Thyroid gland (tissue), 4 donors: ENCODE measurements at regions not wholly inside any gene's neighbourhood (a gene's known extent, or its start where the extent isn't known, plus 50 kb on each side); places are given as distances from the start of the nearest gene placed in this dataset.

ENCODE experiments used
- POLR2A ChIP-seq, 2 donors: fragments of 450-650 bp; IDR thresholded peaks; one replicate each; pipeline ENCODE4 v1.6.1; 2017; ENCODE audit warnings: antibody characterized with exemption in 2 of 2, mild to moderate bottlenecking in 2 of 2, moderate library complexity in 1 of 2
- TF ChIP-seq, protein P1 (sequence below), 6 experiments: fragments of 200-600 bp in 3 of 6; fragments of 450-650 bp in 3 of 6; sonication (generic) in 3 of 6; IDR thresholded peaks; one replicate each; pipeline ENCODE4 v1.5.1; 2016 to 2019; ENCODE audit warnings: antibody characterized with exemption in 6 of 6, mild to moderate bottlenecking in 2 of 6, inconsistent platforms in 1 of 6, moderate library complexity in 1 of 6

- TF ChIP-seq, protein P1, sequence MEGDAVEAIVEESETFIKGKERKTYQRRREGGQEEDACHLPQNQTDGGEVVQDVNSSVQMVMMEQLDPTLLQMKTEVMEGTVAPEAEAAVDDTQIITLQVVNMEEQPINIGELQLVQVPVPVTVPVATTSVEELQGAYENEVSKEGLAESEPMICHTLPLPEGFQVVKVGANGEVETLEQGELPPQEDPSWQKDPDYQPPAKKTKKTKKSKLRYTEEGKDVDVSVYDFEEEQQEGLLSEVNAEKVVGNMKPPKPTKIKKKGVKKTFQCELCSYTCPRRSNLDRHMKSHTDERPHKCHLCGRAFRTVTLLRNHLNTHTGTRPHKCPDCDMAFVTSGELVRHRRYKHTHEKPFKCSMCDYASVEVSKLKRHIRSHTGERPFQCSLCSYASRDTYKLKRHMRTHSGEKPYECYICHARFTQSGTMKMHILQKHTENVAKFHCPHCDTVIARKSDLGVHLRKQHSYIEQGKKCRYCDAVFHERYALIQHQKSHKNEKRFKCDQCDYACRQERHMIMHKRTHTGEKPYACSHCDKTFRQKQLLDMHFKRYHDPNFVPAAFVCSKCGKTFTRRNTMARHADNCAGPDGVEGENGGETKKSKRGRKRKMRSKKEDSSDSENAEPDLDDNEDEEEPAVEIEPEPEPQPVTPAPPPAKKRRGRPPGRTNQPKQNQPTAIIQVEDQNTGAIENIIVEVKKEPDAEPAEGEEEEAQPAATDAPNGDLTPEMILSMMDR (IDR thresholded peaks at IDR 0.05), result no peak
- no peak for TF ChIP-seq POLR2A (IDR thresholded peaks at IDR 0.05)
These were observed 188.2 kb upstream of the DYRK2 start for GRCh38 chr12:67460388-67460787.
